Astrocyte (in vitro differentiated cells and primary cell): ENCODE measurements at regions not wholly inside any gene's neighbourhood (a gene's known extent, or its start where the extent isn't known, plus 50 kb on each side); places are given as distances from the start of the nearest gene placed in this dataset.

ENCODE experiments used
- DNase-seq: peaks from one replicate; pipeline ENCODE4 v3.0.0-alpha.2; 2010; ENCODE audit warnings: low read depth
- FAIRE-seq: peaks from 2 replicates; lab custom pipeline; 2011; peaks lifted over from hg19 to GRCh38; lab: Jason Lieb, UNC
- H2AFZ ChIP-seq: 2 replicates; pipeline ENCODE4 v1.6.0; 2012; ENCODE audit warnings: low read depth, low read length, inconsistent platforms
- H3K27ac ChIP-seq: 2 replicates; pipeline ENCODE4 v1.5.1; 2011; ENCODE audit warnings: low read depth, low read length, inconsistent platforms
- H3K27me3 ChIP-seq: 2 replicates; pipeline ENCODE4 v1.6.0; 2011; ENCODE audit warnings: low read length, inconsistent platforms; ENCODE audit not compliant: insufficient read depth
- H3K36me3 ChIP-seq: 2 replicates; pipeline ENCODE4 v1.5.1; 2011; ENCODE audit warnings: low read length, inconsistent platforms; ENCODE audit not compliant: insufficient read depth
- H3K4me1 ChIP-seq: 2 replicates; pipeline ENCODE4 v1.5.1; 2011; ENCODE audit warnings: low read length, inconsistent platforms; ENCODE audit not compliant: insufficient read depth
- H3K4me2 ChIP-seq: 2 replicates; pipeline ENCODE4 v1.6.0; 2012; ENCODE audit warnings: low read length, inconsistent platforms
- H3K4me3 ChIP-seq: 2 replicates; pipeline ENCODE4 v1.5.1; 2011; ENCODE audit warnings: low read depth, mild to moderate bottlenecking, low read length, inconsistent platforms; ENCODE audit not compliant: insufficient read depth
- H3K79me2 ChIP-seq: 2 replicates; pipeline ENCODE4 v1.6.0; 2012; ENCODE audit warnings: mild to moderate bottlenecking, low read length, inconsistent platforms; ENCODE audit not compliant: insufficient read depth
- H3K9ac ChIP-seq: 2 replicates; pipeline ENCODE4 v1.6.0; 2012; ENCODE audit warnings: mild to moderate bottlenecking, low read length, inconsistent platforms
- H3K9me3 ChIP-seq: 2 replicates; pipeline ENCODE4 v1.5.1; 2012; ENCODE audit warnings: low read depth, mild to moderate bottlenecking, low read length, inconsistent platforms; ENCODE audit not compliant: insufficient read depth
- H4K20me1 ChIP-seq: 2 replicates; pipeline ENCODE4 v1.6.0; 2012; ENCODE audit warnings: low read length, inconsistent platforms; ENCODE audit not compliant: insufficient read depth
- H3K27ac Mint-ChIP-seq: one replicate; pipeline ENCODE4 v1.8.0; 2021; ENCODE audit warnings: mild to moderate bottlenecking, mixed read lengths; ENCODE audit not compliant: unreplicated experiment
- H3K27me3 Mint-ChIP-seq: one replicate; pipeline ENCODE4 v1.8.0; 2021; ENCODE audit warnings: low read depth, mixed read lengths; ENCODE audit not compliant: unreplicated experiment
- H3K36me3 Mint-ChIP-seq: one replicate; pipeline ENCODE4 v1.8.0; 2021; ENCODE audit warnings: low read depth, mixed read lengths; ENCODE audit not compliant: unreplicated experiment
- H3K4me1 Mint-ChIP-seq: one replicate; pipeline ENCODE4 v1.8.0; 2021; ENCODE audit warnings: low read depth, mixed read lengths; ENCODE audit not compliant: unreplicated experiment
- H3K4me3 Mint-ChIP-seq: one replicate; pipeline ENCODE4 v1.8.0; 2021; ENCODE audit warnings: mild to moderate bottlenecking, moderate library complexity, mixed read lengths; ENCODE audit not compliant: unreplicated experiment
- H3K9me3 Mint-ChIP-seq: one replicate; pipeline ENCODE4 v1.8.0; 2021; ENCODE audit warnings: mild to moderate bottlenecking, mixed read lengths; ENCODE audit not compliant: unreplicated experiment
- EZH2 ChIP-seq: IDR thresholded peaks from 2 replicates; pipeline ENCODE4 v1.6.1; 2012; ENCODE audit warnings: mild to moderate bottlenecking, low read length, inconsistent platforms; ENCODE audit not compliant: insufficient read depth
- TF ChIP-seq, protein P1 (sequence below): IDR thresholded peaks from 2 replicates; pipeline ENCODE4 v1.5.1; 2011; ENCODE audit warnings: low read depth, mild to moderate bottlenecking, inconsistent platforms, low read length, moderate library complexity; ENCODE audit not compliant: insufficient read depth

DNA sequence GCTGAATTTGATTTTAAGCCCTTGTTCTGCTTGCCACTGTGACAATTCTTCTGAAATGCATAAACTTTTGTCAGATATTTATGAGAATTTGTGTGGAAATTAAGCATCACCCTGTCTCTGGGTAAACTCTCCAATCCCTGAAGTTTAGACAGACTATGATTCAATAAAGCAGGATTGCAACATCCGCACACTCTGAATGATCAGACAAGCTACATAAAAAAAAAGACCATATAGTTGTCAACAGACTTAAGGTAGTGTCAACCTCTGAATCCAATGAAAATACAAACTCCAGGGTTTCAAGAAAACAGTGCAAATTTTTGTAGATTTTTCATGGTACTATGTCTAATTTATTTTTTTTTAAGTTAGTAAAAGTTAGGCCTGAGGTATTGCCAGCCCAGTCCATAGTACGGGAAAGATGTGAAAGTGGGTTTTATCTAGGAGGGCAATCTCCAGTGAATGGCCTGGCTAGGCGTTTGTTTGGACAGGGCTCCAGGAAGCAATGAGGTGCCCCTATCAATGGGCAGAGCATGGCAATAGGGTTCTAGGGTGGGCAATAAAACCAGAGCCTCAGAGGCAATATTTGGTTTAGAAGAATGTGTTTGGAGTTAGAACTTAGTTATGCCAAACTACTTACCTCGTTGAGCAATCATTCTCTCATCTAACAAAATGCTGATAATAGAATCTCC is 762.6 kb upstream of the SEMA6A start:
- no peak for FAIRE-seq
- H3K9me3 Mint-ChIP-seq = no peaks in the 10 kb centered on the region
- Histone ChIP-seq H3K9ac (no peak overlapping the region), H3K4me1 (no peaks in the 10 kb centered on the region), H3K27ac (no peak overlapping the region), H3K9me3 (no peaks in the 10 kb centered on the region), H3K36me3 (no peaks in the 10 kb centered on the region), H3K4me2 (no peak overlapping the region), H2AFZ (no peak overlapping the region), H3K79me2 (no peaks in the 10 kb centered on the region), H3K4me3 (no peak overlapping the region), H3K27me3 (no peaks in the 10 kb centered on the region), H4K20me1 (no peaks in the 10 kb centered on the region)
- no peak overlapping the region for H3K4me3 Mint-ChIP-seq
- TF ChIP-seq EZH2 = no peak
- TF ChIP-seq, protein P1, sequence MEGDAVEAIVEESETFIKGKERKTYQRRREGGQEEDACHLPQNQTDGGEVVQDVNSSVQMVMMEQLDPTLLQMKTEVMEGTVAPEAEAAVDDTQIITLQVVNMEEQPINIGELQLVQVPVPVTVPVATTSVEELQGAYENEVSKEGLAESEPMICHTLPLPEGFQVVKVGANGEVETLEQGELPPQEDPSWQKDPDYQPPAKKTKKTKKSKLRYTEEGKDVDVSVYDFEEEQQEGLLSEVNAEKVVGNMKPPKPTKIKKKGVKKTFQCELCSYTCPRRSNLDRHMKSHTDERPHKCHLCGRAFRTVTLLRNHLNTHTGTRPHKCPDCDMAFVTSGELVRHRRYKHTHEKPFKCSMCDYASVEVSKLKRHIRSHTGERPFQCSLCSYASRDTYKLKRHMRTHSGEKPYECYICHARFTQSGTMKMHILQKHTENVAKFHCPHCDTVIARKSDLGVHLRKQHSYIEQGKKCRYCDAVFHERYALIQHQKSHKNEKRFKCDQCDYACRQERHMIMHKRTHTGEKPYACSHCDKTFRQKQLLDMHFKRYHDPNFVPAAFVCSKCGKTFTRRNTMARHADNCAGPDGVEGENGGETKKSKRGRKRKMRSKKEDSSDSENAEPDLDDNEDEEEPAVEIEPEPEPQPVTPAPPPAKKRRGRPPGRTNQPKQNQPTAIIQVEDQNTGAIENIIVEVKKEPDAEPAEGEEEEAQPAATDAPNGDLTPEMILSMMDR = no peak
- no peaks in the 10 kb centered on the region for H3K27me3 Mint-ChIP-seq
- H3K36me3 Mint-ChIP-seq = no peaks in the 10 kb centered on the region
- peaks cover 4% of the 10 kb centered on the region for H3K4me1 Mint-ChIP-seq
- no peak overlapping the region for H3K27ac Mint-ChIP-seq
- DNase-seq = no peak

DNA sequence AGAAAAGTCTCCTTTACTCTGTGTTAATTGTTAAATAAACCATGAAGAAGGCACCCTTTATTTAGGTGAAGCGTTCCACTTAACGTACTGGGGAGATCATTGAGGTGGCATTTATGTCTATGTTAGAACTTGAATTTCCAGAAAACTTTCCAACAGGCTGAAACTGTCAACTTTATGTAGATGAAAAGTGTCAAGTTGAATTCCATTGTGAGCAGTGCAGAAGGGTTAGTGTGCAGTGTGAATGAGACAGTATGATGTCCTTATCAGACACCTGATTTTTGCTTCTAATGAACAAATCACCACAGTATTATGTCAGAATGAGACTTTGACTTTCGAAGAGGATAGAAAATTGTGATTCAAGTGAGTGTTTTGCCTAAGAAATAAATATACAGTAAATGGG is 761.6 kb upstream of the SEMA6A start:
- Histone ChIP-seq H3K9me3 (no peaks in the 10 kb centered on the region), H3K9ac (no peak overlapping the region), H3K36me3 (no peaks in the 10 kb centered on the region), H3K4me1 (no peaks in the 10 kb centered on the region), H4K20me1 (no peaks in the 10 kb centered on the region), H2AFZ (no peak overlapping the region), H3K4me2 (no peak overlapping the region), H3K79me2 (no peaks in the 10 kb centered on the region), H3K4me3 (no peak overlapping the region), H3K27ac (no peak overlapping the region), H3K27me3 (no peaks in the 10 kb centered on the region)
- no peaks in the 10 kb centered on the region for H3K9me3 Mint-ChIP-seq
- TF ChIP-seq, protein P1 = no peak
- TF ChIP-seq EZH2 = no peak
- peaks cover 4% of the 10 kb centered on the region for H3K4me1 Mint-ChIP-seq
- DNase-seq = no peak
- H3K27me3 Mint-ChIP-seq = no peaks in the 10 kb centered on the region
- no peaks in the 10 kb centered on the region for H3K36me3 Mint-ChIP-seq
- no peak overlapping the region for H3K27ac Mint-ChIP-seq
- no peak overlapping the region for H3K4me3 Mint-ChIP-seq
- FAIRE-seq = no peak

DNA sequence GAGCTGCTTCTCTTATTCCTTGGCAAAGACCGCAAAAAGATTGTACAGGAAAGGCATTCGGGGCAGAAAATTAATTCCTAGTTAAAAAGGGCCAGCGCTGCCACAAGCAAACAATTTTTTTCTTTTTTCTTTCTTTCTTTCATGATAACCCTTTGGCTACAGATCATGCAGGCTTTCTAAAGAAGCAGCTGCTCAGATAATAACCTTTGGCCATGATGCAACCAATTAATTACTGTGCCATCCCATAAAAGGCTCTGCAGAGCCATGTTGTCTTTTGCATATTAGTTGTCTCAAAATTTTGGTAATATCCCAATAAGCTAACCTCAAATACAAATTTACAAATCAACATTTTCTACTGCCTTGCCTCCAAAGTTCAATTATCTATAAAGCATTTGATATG is 758.4 kb upstream of the SEMA6A start:
- Histone ChIP-seq H3K36me3 (no peaks in the 10 kb centered on the region), H3K27ac (no peak overlapping the region), H3K27me3 (no peaks in the 10 kb centered on the region), H3K4me1 (no peaks in the 10 kb centered on the region), H3K4me3 (no peak overlapping the region), H4K20me1 (no peaks in the 10 kb centered on the region), H3K9ac (no peak overlapping the region), H2AFZ (no peak overlapping the region), H3K9me3 (no peaks in the 10 kb centered on the region), H3K79me2 (no peaks in the 10 kb centered on the region), H3K4me2 (no peak overlapping the region)
- DNase-seq (no peak), FAIRE-seq (no peak)
- Mint-ChIP-seq H3K36me3 (no peaks in the 10 kb centered on the region), H3K4me1 (peaks cover 4% of the 10 kb centered on the region), H3K27me3 (no peaks in the 10 kb centered on the region), H3K4me3 (no peak overlapping the region), H3K9me3 (no peaks in the 10 kb centered on the region), H3K27ac (no peak overlapping the region)
- TF ChIP-seq, protein P1 = no peak
- TF ChIP-seq EZH2 = no peak
